ENCODE measurements at regions not wholly inside any gene's neighbourhood (a gene's known extent, or its start where the extent isn't known, plus 50 kb on each side); places are given as distances from the start of the nearest gene placed in this dataset.

DNA sequence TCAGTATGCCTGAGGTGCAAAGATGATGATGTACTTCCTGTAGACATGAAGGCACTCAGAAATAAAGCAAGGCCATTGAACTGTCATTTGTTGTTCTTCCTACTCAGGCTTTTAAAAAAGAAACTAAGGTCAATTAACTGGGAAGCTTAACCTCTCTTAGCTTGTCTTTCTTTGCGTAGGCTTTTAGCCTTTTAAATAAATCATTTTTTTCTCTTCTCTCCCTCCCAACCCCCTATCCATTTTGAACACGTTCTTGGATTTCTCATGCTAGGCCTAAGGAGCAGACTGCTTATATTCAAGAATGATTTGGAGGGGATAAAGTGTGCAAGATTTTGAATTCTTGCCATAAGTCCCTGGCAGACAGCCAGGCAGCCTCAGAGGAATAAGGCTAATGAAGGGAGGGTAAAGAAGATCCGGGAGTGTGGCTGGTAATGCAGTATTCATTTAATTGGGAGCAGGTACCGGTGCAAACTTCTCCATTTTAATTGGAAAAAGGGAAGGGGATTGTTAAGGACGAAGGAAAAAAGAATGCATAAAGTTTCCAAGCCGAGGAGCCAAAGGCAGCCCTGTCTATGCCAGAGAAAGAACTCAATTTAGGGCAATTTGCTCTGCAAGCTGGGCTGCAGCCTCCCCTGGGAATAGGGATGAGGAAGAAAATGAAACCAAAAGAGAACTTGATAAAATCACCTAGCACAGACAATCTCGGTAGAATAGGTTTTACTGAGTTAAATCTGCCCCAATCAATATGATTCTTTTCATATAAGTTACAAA, 343.8 kb upstream of the MMS22L start:
- FAIRE-seq, result no peak
- no peak for TF ChIP-seq POLR2A (IDR thresholded peaks at IDR 0.05; ENCODE audit: low read depth, low read length)
- no peak for TF ChIP-seq TAF1 (IDR thresholded peaks at IDR 0.05; ENCODE audit: low read depth, low read length)
- no peak for TF ChIP-seq POLR2AphosphoS5 (IDR thresholded peaks at IDR 0.05; ENCODE audit: low read depth, low read length)
- TF ChIP-seq POU2F2 (IDR thresholded peaks at IDR 0.05; ENCODE audit: low read depth, low read length), result no peak
- TF ChIP-seq SPI1 (IDR thresholded peaks at IDR 0.05; ENCODE audit: low read depth, low read length), result no peak
- no peak for TF ChIP-seq PAX5 (IDR thresholded peaks at IDR 0.05; ENCODE audit: insufficient read depth, low read length, severe bottlenecking)
- DNase-seq (ENCODE audit: insufficient read length, low spot score), result no peak

DNA sequence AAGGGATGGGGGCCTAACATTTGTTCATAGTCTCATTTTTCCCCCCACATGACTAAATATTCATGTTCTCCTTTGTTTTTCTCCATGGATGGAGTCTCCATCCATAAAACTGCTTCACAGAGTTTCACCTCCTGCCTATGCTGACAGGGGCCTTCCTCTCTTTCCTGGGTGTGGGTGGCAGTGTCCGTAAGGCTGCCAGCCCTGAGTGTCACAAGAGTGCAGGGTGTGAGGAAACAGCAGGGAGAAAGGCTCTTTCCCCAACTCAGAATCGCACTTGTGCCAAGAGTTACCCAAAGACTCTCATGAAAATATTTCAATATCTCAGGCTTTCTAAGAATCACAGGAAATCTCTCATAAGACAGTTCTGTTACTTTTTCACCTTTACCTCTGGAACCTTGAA, 346.2 kb upstream of the MMS22L start:
- FAIRE-seq (no peak), DNase-seq (ENCODE audit: insufficient read length, low spot score) (no peak)
- TF ChIP-seq PAX5 (IDR thresholded peaks at IDR 0.05; ENCODE audit: insufficient read depth, low read length, severe bottlenecking), result no peak
- no peak for TF ChIP-seq SPI1 (IDR thresholded peaks at IDR 0.05; ENCODE audit: low read depth, low read length)
- no peak for TF ChIP-seq POLR2A (IDR thresholded peaks at IDR 0.05; ENCODE audit: low read depth, low read length)
- no peak for TF ChIP-seq POLR2AphosphoS5 (IDR thresholded peaks at IDR 0.05; ENCODE audit: low read depth, low read length)
- TF ChIP-seq TAF1 (IDR thresholded peaks at IDR 0.05; ENCODE audit: low read depth, low read length), result no peak
- no peak for TF ChIP-seq POU2F2 (IDR thresholded peaks at IDR 0.05; ENCODE audit: low read depth, low read length)

DNA sequence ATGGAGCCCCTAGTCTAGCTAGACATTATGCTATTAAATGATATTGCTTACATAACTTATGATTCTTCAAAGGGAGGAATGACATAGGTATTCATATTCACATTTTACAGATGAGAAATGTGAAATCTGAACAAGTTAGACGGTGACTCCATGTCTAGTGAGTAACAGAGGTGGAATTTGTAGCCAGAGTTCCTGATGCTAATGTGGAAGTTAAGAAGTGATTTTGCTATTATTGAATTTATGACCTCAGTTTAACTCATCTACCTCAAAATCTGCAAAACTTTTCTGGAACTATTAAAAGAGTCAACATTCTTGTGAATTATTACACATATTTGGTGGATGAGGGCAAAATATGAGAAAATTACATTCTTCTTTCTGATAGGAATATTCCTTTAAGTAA, 347.6 kb upstream of the MMS22L start:
- DNase-seq (ENCODE audit: insufficient read length, low spot score) (no peak), FAIRE-seq (no peak)
- TF ChIP-seq POU2F2 (IDR thresholded peaks at IDR 0.05; ENCODE audit: low read depth, low read length), result no peak
- no peak for TF ChIP-seq PAX5 (IDR thresholded peaks at IDR 0.05; ENCODE audit: insufficient read depth, low read length, severe bottlenecking)
- no peak for TF ChIP-seq SPI1 (IDR thresholded peaks at IDR 0.05; ENCODE audit: low read depth, low read length)
- no peak for TF ChIP-seq POLR2A (IDR thresholded peaks at IDR 0.05; ENCODE audit: low read depth, low read length)
- TF ChIP-seq POLR2AphosphoS5 (IDR thresholded peaks at IDR 0.05; ENCODE audit: low read depth, low read length), result no peak
- no peak for TF ChIP-seq TAF1 (IDR thresholded peaks at IDR 0.05; ENCODE audit: low read depth, low read length)

DNA sequence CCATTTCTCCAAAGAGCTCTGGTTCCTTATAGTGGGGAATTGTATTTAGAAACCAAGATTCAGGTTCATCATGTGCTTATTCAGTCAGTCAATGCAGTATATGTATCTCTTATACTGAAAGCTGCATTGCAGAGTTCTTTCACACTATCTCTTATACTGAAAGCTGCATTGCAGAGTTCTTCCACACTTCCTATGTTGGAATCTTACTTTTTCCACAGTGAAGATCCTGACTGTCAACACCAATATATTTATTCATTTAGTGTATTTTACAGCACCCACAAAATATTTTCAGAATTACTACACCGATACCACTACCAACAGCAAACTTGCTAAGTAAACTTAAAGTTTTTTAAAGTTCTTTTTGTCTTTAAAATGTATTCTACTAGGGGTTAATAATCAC, 349.3 kb upstream of the MMS22L start:
- TF ChIP-seq POLR2A (IDR thresholded peaks at IDR 0.05; ENCODE audit: low read depth, low read length) (no peak), POU2F2 (IDR thresholded peaks at IDR 0.05; ENCODE audit: low read depth, low read length) (no peak), POLR2AphosphoS5 (IDR thresholded peaks at IDR 0.05; ENCODE audit: low read depth, low read length) (no peak), SPI1 (IDR thresholded peaks at IDR 0.05; ENCODE audit: low read depth, low read length) (no peak), TAF1 (IDR thresholded peaks at IDR 0.05; ENCODE audit: low read depth, low read length) (no peak), PAX5 (IDR thresholded peaks at IDR 0.05; ENCODE audit: insufficient read depth, low read length, severe bottlenecking) (no peak)
- no peak for FAIRE-seq
- no peak for DNase-seq (ENCODE audit: insufficient read length, low spot score)

DNA sequence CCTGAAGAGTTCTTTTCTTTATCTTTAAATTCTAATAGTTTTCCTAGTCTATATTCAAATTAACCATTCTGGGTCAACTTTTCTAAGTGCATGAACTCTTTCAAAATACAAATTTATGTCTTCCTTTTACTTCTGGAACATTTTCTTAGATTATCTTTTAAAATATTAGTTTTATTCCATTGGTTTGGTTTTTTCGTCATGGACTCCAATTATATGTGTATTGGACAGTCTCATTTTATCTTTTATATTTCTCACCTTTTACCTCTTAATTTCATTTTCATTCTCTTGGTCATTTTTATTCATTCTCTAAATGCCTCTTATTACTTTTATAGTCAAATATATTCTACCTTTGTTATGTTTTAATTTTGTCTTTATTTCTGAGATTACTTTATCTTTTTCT, 356.7 kb upstream of the MMS22L start:
- TF ChIP-seq POLR2AphosphoS5 (IDR thresholded peaks at IDR 0.05; ENCODE audit: low read depth, low read length), result no peak
- no peak for TF ChIP-seq PAX5 (IDR thresholded peaks at IDR 0.05; ENCODE audit: insufficient read depth, low read length, severe bottlenecking)
- TF ChIP-seq SPI1 (IDR thresholded peaks at IDR 0.05; ENCODE audit: low read depth, low read length), result no peak
- TF ChIP-seq POU2F2 (IDR thresholded peaks at IDR 0.05; ENCODE audit: low read depth, low read length), result no peak
- TF ChIP-seq POLR2A (IDR thresholded peaks at IDR 0.05; ENCODE audit: low read depth, low read length), result no peak
- TF ChIP-seq TAF1 (IDR thresholded peaks at IDR 0.05; ENCODE audit: low read depth, low read length), result no peak
- FAIRE-seq, result no peak

DNA sequence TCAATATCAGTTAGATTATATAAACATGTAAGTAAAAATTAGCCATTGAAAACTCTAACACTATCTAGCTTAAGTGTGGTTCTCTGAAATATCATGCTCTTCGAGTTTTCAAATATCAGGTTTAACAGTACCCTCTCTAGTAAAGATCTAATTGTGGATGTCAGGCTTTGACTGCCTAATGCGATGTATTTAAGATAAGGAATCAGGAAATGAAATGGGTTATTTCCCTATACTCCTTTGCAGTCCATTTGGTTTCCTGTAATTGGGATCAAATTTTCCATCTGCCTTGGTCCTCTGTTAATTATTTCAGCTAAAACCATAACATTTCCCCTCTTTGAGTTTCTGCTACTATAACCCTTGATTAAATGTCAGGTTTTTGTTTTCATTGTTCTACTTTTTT, 361.3 kb upstream of the MMS22L start:
- FAIRE-seq (no peak), DNase-seq (ENCODE audit: insufficient read length, low spot score) (no peak)
- no peak for TF ChIP-seq SPI1 (IDR thresholded peaks at IDR 0.05; ENCODE audit: low read depth, low read length)
- TF ChIP-seq TAF1 (IDR thresholded peaks at IDR 0.05; ENCODE audit: low read depth, low read length), result no peak
- no peak for TF ChIP-seq PAX5 (IDR thresholded peaks at IDR 0.05; ENCODE audit: insufficient read depth, low read length, severe bottlenecking)
- no peak for TF ChIP-seq POU2F2 (IDR thresholded peaks at IDR 0.05; ENCODE audit: low read depth, low read length)
- TF ChIP-seq POLR2AphosphoS5 (IDR thresholded peaks at IDR 0.05; ENCODE audit: low read depth, low read length), result no peak
- TF ChIP-seq POLR2A (IDR thresholded peaks at IDR 0.05; ENCODE audit: low read depth, low read length), result no peak

More for the DNA sequence above, 356.7 kb upstream of the MMS22L start:
- no peak for DNase-seq (ENCODE audit: insufficient read length, low spot score)

DNA sequence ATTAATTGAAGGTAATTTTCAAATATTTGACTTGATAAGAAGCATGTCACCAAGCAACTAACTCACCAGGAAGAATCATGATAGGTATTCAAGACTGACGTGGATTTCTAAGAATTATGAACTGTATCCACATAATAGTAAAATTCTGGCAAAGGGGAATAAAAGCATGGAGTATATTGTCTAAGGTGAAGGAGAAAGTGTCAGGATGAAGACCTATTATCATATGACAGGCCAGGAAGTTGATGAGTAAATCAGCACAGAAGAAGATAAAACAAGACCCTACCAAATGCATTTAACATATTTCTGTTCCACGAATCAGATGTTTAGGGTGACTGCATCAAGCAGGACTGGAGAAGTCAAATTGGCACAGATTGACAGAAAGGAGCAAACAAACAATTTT, 362.7 kb upstream of the MMS22L start:
- no peak for TF ChIP-seq PAX5 (IDR thresholded peaks at IDR 0.05; ENCODE audit: insufficient read depth, low read length, severe bottlenecking)
- no peak for TF ChIP-seq TAF1 (IDR thresholded peaks at IDR 0.05; ENCODE audit: low read depth, low read length)
- no peak for FAIRE-seq
- no peak for DNase-seq (ENCODE audit: insufficient read length, low spot score)

DNA sequence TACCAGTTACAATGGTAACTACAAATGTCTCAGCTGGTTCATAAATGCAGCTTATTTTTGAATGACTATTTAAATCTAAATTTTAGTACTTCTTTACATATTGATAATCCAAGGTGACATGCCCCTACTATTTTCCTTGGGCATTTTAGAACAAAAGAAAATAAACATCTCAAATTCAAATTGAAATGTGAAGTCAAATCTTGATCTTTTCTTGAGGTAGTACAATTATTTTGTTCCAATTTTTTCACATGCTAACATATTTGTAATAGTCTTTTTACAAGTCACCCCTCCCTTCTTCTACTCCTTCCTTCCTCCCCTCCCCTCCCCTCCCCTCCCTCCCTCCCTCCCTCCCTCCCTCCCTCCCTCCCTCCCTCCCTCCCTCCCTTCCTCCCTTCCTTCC, 370.1 kb upstream of the MMS22L start:
- DNase-seq (ENCODE audit: insufficient read length, low spot score), result no peak
- FAIRE-seq, result no peak
- TF ChIP-seq POLR2A (IDR thresholded peaks at IDR 0.05; ENCODE audit: low read depth, low read length) (no peak), POU2F2 (IDR thresholded peaks at IDR 0.05; ENCODE audit: low read depth, low read length) (no peak), SPI1 (IDR thresholded peaks at IDR 0.05; ENCODE audit: low read depth, low read length) (no peak), POLR2AphosphoS5 (IDR thresholded peaks at IDR 0.05; ENCODE audit: low read depth, low read length) (no peak), PAX5 (IDR thresholded peaks at IDR 0.05; ENCODE audit: insufficient read depth, low read length, severe bottlenecking) (no peak)

DNA sequence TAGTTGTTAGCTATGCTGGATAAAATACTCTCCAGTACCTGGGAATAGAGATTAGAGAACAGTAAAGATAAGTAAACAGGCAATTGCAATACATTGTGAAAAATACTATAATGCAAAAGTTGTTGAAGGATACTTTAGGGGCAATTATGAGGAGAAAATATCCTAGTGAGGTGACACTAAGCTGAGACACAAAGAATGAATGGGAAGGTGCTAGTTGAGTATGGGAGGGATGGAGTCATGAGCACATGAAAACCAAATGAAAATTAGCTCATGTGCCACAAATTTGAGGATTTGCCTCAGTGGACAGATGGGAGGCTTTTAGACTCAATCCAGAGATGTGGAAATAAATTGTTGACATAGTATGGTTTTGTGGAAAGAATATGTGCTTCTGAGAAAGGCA, 370.5 kb upstream of the MMS22L start:
- FAIRE-seq (no peak), DNase-seq (ENCODE audit: insufficient read length, low spot score) (no peak)
- TF ChIP-seq POLR2A (IDR thresholded peaks at IDR 0.05; ENCODE audit: low read depth, low read length) (no peak), PAX5 (IDR thresholded peaks at IDR 0.05; ENCODE audit: insufficient read depth, low read length, severe bottlenecking) (no peak), SPI1 (IDR thresholded peaks at IDR 0.05; ENCODE audit: low read depth, low read length) (no peak), TAF1 (IDR thresholded peaks at IDR 0.05; ENCODE audit: low read depth, low read length) (no peak), POU2F2 (IDR thresholded peaks at IDR 0.05; ENCODE audit: low read depth, low read length) (no peak), POLR2AphosphoS5 (IDR thresholded peaks at IDR 0.05; ENCODE audit: low read depth, low read length) (no peak)

DNA sequence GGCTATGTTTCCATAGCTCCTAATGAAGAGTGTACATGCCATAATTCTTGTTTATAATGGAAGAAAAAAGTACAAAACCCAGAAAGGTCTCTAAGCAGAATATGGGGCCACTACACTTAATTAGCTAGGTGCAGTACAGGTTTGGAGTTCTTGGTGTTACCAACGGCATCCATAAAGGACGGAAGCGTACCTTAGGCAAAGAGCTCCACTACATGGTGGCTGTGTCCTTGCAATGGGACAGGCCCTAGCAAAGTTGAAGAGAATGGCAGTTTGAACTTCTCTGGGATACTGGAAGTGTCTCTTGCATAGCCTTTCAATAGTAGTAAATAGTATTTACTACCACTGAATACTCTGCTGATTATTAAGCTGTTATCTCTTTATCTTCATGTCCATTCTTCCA, 371.7 kb upstream of the MMS22L start:
- TF ChIP-seq TAF1 (IDR thresholded peaks at IDR 0.05; ENCODE audit: low read depth, low read length), result no peak
- TF ChIP-seq PAX5 (IDR thresholded peaks at IDR 0.05; ENCODE audit: insufficient read depth, low read length, severe bottlenecking), result no peak
- TF ChIP-seq SPI1 (IDR thresholded peaks at IDR 0.05; ENCODE audit: low read depth, low read length), result no peak
- TF ChIP-seq POU2F2 (IDR thresholded peaks at IDR 0.05; ENCODE audit: low read depth, low read length), result no peak
- TF ChIP-seq POLR2AphosphoS5 (IDR thresholded peaks at IDR 0.05; ENCODE audit: low read depth, low read length), result no peak
- no peak for TF ChIP-seq POLR2A (IDR thresholded peaks at IDR 0.05; ENCODE audit: low read depth, low read length)

More for the DNA sequence above, 371.7 kb upstream of the MMS22L start:
- no peak for FAIRE-seq
- DNase-seq (ENCODE audit: insufficient read length, low spot score), result no peak
